ENCODE measurements at regions not wholly inside any gene's neighbourhood (a gene's known extent, or its start where the extent isn't known, plus 50 kb on each side); places are given as distances from the start of the nearest gene placed in this dataset.

- CTCF ChIA-PET: no interaction called here
- BruUV-seq (replicated peaks): no TSS peak
- H3K4me1 Mint-ChIP-seq (ENCODE audit: low read depth, unreplicated experiment): no peaks in the 10 kb centered on the region
Measured at GRCh38 chr6:141141870-141142269, 990.9 kb upstream of the GJE1 start.

GRCh38 chr6:141140905-141141304 is 991.8 kb upstream of the GJE1 start:
- POLR2A ChIA-PET: no interaction called here

More at GRCh38 chr6:141141870-141142269, 990.9 kb upstream of the GJE1 start:
- no peak for TF ChIP-seq CTCF (IDR thresholded peaks at IDR 0.05; ENCODE audit: insufficient read depth in 1 of 2, low read depth in 1 of 2, low read length in 1 of 2, severe bottlenecking in 1 of 2, unreplicated experiment in 1 of 2)
- no peaks in the 10 kb centered on the region for H3K36me3 ChIP-seq (ENCODE audit: control insufficient read depth, insufficient read depth, low read length)
- no peak overlapping the region for H3K4me3 ChIP-seq (ENCODE audit: low read depth, low read length)
- H3K9me3 Mint-ChIP-seq (ENCODE audit: unreplicated experiment): no peaks in the 10 kb centered on the region
- H3K36me3 Mint-ChIP-seq (ENCODE audit: insufficient read depth, unreplicated experiment): no peaks in the 10 kb centered on the region
- H3K27me3 Mint-ChIP-seq (ENCODE audit: insufficient read depth, unreplicated experiment): no peaks in the 10 kb centered on the region
- H3K27ac Mint-ChIP-seq (ENCODE audit: unreplicated experiment): no peak overlapping the region
- intact Hi-C loops (cut with micrococcal nuclease; ENCODE audit: unreplicated experiment): no loop called here
- POLR2A ChIA-PET: no interaction called here
- no peaks in the 10 kb centered on the region for H3K27me3 ChIP-seq (replicated peaks; ENCODE audit: control insufficient read depth, insufficient read depth, low read length)
- no peaks in the 10 kb centered on the region for H3K9me3 ChIP-seq
- H3K4me3 Mint-ChIP-seq (ENCODE audit: unreplicated experiment): no peak overlapping the region
- no peak for DNase-seq
- no peaks in the 10 kb centered on the region for H3K4me1 ChIP-seq

GRCh38 chr6:141139461-141139860 is 993.3 kb upstream of the GJE1 start:
- no TSS peak for BruUV-seq (replicated peaks)
- H3K27me3 Mint-ChIP-seq (ENCODE audit: insufficient read depth, unreplicated experiment): no peaks in the 10 kb centered on the region
- Histone ChIP-seq H3K9me3 (no peaks in the 10 kb centered on the region), H3K27me3 (replicated peaks; ENCODE audit: control insufficient read depth, insufficient read depth, low read length) (no peaks in the 10 kb centered on the region), H3K36me3 (ENCODE audit: control insufficient read depth, insufficient read depth, low read length) (no peaks in the 10 kb centered on the region), H3K4me3 (ENCODE audit: low read depth, low read length) (no peak overlapping the region), H3K4me1 (no peaks in the 10 kb centered on the region)
- POLR2A ChIA-PET: no interaction called here
- no peaks in the 10 kb centered on the region for H3K4me1 Mint-ChIP-seq (ENCODE audit: low read depth, unreplicated experiment)
- CTCF ChIA-PET: no interaction called here
- H3K9me3 Mint-ChIP-seq (ENCODE audit: unreplicated experiment): no peaks in the 10 kb centered on the region
- H3K36me3 Mint-ChIP-seq (ENCODE audit: insufficient read depth, unreplicated experiment): no peaks in the 10 kb centered on the region
- intact Hi-C loops (cut with micrococcal nuclease; ENCODE audit: unreplicated experiment): no loop called here
- no peak for DNase-seq
- H3K4me3 Mint-ChIP-seq (ENCODE audit: unreplicated experiment): no peak overlapping the region
- H3K27ac Mint-ChIP-seq (ENCODE audit: unreplicated experiment): no peak overlapping the region
- no peak for TF ChIP-seq CTCF (IDR thresholded peaks at IDR 0.05; ENCODE audit: insufficient read depth in 1 of 2, low read depth in 1 of 2, low read length in 1 of 2, severe bottlenecking in 1 of 2, unreplicated experiment in 1 of 2)

More at GRCh38 chr6:141140905-141141304, 991.8 kb upstream of the GJE1 start:
- no peaks in the 10 kb centered on the region for H3K9me3 Mint-ChIP-seq (ENCODE audit: unreplicated experiment)
- Histone ChIP-seq H3K9me3 (no peaks in the 10 kb centered on the region), H3K36me3 (ENCODE audit: control insufficient read depth, insufficient read depth, low read length) (no peaks in the 10 kb centered on the region), H3K4me1 (no peaks in the 10 kb centered on the region), H3K27me3 (replicated peaks; ENCODE audit: control insufficient read depth, insufficient read depth, low read length) (no peaks in the 10 kb centered on the region), H3K4me3 (ENCODE audit: low read depth, low read length) (no peak overlapping the region)
- H3K4me1 Mint-ChIP-seq (ENCODE audit: low read depth, unreplicated experiment): no peaks in the 10 kb centered on the region
- BruUV-seq (replicated peaks): no TSS peak
- no peak overlapping the region for H3K27ac Mint-ChIP-seq (ENCODE audit: unreplicated experiment)
- H3K4me3 Mint-ChIP-seq (ENCODE audit: unreplicated experiment): no peak overlapping the region
- no peaks in the 10 kb centered on the region for H3K27me3 Mint-ChIP-seq (ENCODE audit: insufficient read depth, unreplicated experiment)
- no peak for TF ChIP-seq CTCF (IDR thresholded peaks at IDR 0.05; ENCODE audit: insufficient read depth in 1 of 2, low read depth in 1 of 2, low read length in 1 of 2, severe bottlenecking in 1 of 2, unreplicated experiment in 1 of 2)
- CTCF ChIA-PET: no interaction called here
- intact Hi-C loops (cut with micrococcal nuclease; ENCODE audit: unreplicated experiment): no loop called here
- H3K36me3 Mint-ChIP-seq (ENCODE audit: insufficient read depth, unreplicated experiment): no peaks in the 10 kb centered on the region
- no peak for DNase-seq
